Left ventricle myocardium inferior (tissue), 1 donor: ENCODE measurements at regions not wholly inside any gene's neighbourhood (a gene's known extent, or its start where the extent isn't known, plus 50 kb on each side); places are given as distances from the start of the nearest gene placed in this dataset.
"Not testable (repeated sequence)": the region's sequence is repeated elsewhere in the genome, so short reads cannot be mapped to it uniquely, and the experiment has no call there.

Source experiments
- DNase-seq: peaks from one replicate; pipeline ENCODE4 v3.0.0-alpha.2; 2020
- H3K27ac ChIP-seq: fragments of 200-600 bp; replicated peaks from 2 replicates; pipeline ENCODE4 v1.8.0; 2021
- H3K27me3 ChIP-seq: fragments of 200-600 bp; 2 replicates; pipeline ENCODE4 v1.8.0; 2021; ENCODE audit warnings: low read depth
- H3K36me3 ChIP-seq: fragments of 200-600 bp; 2 replicates; pipeline ENCODE4 v1.8.0; 2021
- H3K4me1 ChIP-seq: fragments of 200-600 bp; 2 replicates; pipeline ENCODE4 v1.8.0; 2021
- H3K4me3 ChIP-seq: fragments of 200-600 bp; 2 replicates; pipeline ENCODE4 v1.8.0; 2021; ENCODE audit warnings: mild to moderate bottlenecking, moderate library complexity
- H3K9me3 ChIP-seq: fragments of 200-600 bp; replicated peaks from 2 replicates; pipeline ENCODE4 v1.8.0; 2021
- intact Hi-C: fragments of 100-400 bp; cut with micrococcal nuclease; formaldehyde crosslinking; loops from one replicate; pipeline ENCODE4 v1.11.0; 2022
- TF ChIP-seq, protein P1 (sequence below): fragments of 200-600 bp; IDR thresholded peaks from 2 replicates; pipeline ENCODE4 v1.8.0; 2021; ENCODE audit warnings: antibody characterized with exemption, mild to moderate bottlenecking, borderline replicate concordance
- donor health status: DM: no; HTN: yes; CAD: no; lungs with severe emphysema.

DNA sequence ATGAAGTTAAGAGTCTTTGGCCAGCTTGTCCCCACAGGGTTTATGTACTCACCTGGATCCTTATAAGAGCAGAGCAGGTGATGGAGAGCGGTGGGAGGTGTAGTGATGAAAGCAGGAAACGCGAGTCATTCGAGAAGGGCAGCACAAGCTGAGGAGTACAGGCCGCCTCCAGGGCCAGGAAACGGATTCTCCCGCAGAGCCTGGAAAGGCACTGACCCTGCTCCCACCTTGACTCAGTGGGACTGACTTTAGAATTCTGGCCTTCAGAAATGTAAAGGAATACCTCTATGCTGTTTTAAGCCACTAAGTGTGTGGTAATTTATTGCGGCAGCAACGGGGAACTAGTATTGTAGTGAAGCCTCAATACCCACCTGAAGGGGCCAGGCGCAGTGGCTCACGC lies 137.7 kb upstream of the KCTD7 start:
- DNase-seq, H3K9me3 ChIP-seq, H3K27me3 ChIP-seq, H3K27ac ChIP-seq, H3K36me3 ChIP-seq, H3K4me3 ChIP-seq, intact Hi-C loops: not testable (repeated sequence)
- peaks cover 20% of the 10 kb centered on the region for H3K4me1 ChIP-seq

DNA sequence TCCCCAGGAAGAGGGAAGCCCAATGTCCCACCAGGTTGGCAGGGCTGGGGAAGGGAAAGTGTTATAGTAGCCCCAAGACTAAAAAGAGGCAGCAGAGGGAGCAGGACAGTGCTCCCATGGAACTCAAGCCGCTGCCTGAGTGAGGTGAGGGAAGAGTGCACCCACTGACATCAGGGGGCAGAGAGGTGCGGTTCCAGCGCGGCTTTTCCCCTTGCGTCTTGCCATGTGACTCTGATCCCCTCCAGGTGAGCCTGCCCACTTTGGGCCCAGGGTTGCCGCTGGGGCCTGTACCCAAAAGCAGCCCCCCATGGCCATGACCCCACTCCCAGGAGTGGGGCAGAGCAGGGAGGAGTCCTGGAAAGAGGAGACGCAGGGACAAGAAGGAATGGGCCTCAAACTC lies 136.3 kb upstream of the KCTD7 start:
- H3K36me3 ChIP-seq, intact Hi-C loops, H3K9me3 ChIP-seq, H3K27me3 ChIP-seq, DNase-seq: not testable (repeated sequence)
- Histone ChIP-seq H3K27ac (peak overlapping the region; percentile 96), H3K4me1 (peaks cover 20% of the 10 kb centered on the region), H3K4me3 (peak overlapping the region; percentile 84)

DNA sequence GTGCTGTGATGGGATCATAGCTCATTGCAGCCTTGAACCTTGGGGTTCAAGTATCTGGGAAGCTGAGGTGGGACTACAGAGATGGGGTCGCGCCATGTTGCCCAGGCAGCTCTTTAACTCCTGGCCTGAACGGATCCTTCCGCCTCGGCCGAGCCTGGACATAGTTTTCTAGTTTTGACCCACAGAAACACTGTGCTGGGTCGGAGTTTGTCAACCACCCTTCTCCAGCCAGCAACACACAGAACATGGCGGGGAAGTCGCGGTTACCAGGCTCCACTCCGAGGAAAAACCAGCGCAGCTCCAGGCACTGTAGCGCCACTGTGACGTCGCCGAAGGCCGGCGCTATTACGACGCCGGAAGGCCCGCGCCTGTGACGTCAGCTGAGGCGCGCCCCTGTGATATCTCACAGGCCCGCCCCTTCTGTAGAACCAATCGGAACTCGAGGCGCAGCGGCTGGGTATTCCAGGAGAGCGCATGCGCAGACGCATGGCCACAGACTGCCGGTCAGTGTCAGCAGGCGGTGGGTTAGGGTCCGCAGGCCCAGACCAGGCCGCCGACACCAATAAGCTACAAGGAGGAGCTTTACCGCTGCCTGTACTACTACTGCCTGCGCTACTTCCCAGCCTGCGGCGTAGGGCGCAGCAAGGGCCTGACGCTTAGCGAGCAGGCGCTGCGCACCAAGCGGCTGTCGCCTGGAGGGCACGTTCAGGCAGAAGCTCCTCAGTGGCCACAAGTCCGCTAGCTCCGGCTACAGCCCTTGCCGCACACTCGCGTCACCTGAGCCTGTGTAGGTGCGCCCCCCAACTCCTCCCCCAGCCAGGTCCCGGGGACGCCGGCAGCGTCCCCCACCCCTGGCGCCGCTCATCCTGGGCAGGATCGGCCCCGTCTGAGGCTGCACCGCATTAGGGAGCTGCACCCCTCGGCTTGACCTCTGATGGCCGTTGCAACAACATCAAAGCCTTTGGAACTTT lies 135.2 kb upstream of the KCTD7 start:
- H3K27ac ChIP-seq = peak overlapping the region; percentile 96
- H3K36me3 ChIP-seq = peaks cover 7% of the 10 kb centered on the region
- peaks cover 20% of the 10 kb centered on the region for H3K4me1 ChIP-seq
- H3K4me3 ChIP-seq = peak overlapping the region; percentile 84
- intact Hi-C loops = no loop called here
- H3K9me3 ChIP-seq = no peaks in the 10 kb centered on the region
- TF ChIP-seq, protein P1, sequence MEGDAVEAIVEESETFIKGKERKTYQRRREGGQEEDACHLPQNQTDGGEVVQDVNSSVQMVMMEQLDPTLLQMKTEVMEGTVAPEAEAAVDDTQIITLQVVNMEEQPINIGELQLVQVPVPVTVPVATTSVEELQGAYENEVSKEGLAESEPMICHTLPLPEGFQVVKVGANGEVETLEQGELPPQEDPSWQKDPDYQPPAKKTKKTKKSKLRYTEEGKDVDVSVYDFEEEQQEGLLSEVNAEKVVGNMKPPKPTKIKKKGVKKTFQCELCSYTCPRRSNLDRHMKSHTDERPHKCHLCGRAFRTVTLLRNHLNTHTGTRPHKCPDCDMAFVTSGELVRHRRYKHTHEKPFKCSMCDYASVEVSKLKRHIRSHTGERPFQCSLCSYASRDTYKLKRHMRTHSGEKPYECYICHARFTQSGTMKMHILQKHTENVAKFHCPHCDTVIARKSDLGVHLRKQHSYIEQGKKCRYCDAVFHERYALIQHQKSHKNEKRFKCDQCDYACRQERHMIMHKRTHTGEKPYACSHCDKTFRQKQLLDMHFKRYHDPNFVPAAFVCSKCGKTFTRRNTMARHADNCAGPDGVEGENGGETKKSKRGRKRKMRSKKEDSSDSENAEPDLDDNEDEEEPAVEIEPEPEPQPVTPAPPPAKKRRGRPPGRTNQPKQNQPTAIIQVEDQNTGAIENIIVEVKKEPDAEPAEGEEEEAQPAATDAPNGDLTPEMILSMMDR = peak; percentile 52
- H3K27me3 ChIP-seq = no peaks in the 10 kb centered on the region
- DNase-seq = peak; percentile 97

DNA sequence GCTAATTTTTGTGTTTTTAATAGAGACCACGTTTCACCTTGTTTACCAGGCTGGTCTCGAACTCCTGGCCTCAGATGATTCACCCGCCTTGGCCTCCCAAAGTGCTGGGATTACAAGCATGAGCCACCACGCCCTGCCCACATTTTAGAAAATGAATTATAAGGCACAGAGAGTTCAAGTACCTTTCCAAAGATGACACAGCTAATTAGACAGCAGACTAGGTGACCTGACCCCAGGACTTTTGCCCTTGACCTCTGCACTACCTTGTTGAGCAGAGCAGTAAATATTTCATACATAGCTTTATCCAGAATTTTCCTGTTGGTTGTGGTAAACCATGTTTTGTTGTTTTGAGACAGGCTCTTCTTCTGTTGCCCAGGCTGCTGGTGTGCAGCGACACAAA lies 131.3 kb upstream of the KCTD7 start:
- Histone ChIP-seq H3K27ac (no peak overlapping the region), H3K27me3 (no peaks in the 10 kb centered on the region), H3K36me3 (peaks cover 7% of the 10 kb centered on the region), H3K9me3 (no peaks in the 10 kb centered on the region), H3K4me3 (no peak overlapping the region), H3K4me1 (peaks cover 19% of the 10 kb centered on the region)
- intact Hi-C loops = no loop called here
- DNase-seq = no peak
- TF ChIP-seq, protein P1 = no peak

DNA sequence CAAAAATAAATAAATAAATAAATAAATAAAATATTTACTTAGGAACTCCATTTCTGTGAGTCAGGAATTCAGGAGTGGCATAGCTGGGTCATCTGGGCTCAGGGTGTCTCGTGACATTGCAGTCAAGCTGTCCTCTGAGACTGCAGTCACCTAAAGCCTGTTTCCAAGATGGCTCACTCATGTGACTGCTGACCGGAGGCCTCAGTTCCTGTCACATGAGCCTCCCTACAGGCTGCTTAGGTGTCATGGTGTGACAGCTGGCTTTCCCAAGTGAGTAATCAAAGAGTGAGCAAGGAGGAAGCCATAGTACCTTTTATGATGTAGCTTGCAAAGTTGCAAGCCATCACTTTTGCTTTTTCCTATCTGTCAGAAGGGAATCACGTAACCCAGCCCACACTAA lies 128.6 kb upstream of the KCTD7 start:
- Histone ChIP-seq H3K4me1 (no peaks in the 10 kb centered on the region), H3K27me3 (peaks cover 11% of the 10 kb centered on the region), H3K9me3 (no peaks in the 10 kb centered on the region), H3K27ac (no peak overlapping the region), H3K36me3 (peaks cover 7% of the 10 kb centered on the region), H3K4me3 (no peak overlapping the region)
- intact Hi-C loops = no loop called here
- TF ChIP-seq, protein P1 = no peak
- DNase-seq = no peak

DNA sequence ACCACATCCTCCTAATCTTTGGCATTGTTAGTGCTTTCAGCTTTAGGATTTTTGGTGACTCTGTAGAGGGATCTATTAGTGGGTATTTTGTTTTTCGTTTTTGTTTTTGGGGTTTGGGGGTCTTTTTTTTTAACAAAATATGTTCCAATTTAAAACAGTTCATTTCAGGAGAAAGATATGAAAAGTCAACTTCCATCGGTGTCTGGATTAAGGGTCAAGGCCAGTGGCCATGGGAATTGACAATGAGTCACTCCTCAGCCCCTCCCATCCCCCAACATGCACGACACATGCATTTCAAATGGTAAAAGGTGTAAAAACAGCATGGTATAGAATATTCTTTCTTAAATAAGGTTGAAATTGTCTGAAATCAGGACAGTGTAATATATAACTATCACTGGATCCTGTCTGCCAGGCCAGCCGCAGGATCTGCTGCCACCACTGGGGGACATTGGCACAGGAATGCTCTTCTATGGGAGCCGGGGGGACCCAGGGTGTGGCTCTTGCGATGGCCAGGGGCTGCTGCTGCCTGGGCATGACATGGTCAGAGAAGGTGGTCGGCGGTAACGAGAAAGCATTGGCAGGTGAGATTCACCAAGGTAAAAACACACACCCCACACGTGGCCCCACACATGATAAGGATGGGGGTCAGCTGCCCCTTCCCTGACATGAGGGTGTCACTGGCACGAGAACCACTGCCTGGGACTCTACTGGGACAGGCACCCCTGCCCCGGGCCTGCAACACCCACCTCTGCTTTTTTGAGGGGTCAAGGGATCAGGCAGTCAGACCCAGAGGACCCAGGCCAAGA lies 126.2 kb upstream of the KCTD7 start:
- DNase-seq = no peak
- Histone ChIP-seq H3K4me1 (peaks cover 11% of the 10 kb centered on the region), H3K36me3 (no peaks in the 10 kb centered on the region), H3K4me3 (no peak overlapping the region), H3K9me3 (no peaks in the 10 kb centered on the region), H3K27me3 (peaks cover 34% of the 10 kb centered on the region), H3K27ac (no peak overlapping the region)
- TF ChIP-seq, protein P1 = no peak
- intact Hi-C loops = no loop called here
